ENCODE measurements at regions not wholly inside any gene's neighbourhood (a gene's known extent, or its start where the extent isn't known, plus 50 kb on each side); places are given as distances from the start of the nearest gene placed in this dataset.
"Not testable (repeated sequence)": the region's sequence is repeated elsewhere in the genome, so short reads cannot be mapped to it uniquely, and the experiment has no call there.

DNA sequence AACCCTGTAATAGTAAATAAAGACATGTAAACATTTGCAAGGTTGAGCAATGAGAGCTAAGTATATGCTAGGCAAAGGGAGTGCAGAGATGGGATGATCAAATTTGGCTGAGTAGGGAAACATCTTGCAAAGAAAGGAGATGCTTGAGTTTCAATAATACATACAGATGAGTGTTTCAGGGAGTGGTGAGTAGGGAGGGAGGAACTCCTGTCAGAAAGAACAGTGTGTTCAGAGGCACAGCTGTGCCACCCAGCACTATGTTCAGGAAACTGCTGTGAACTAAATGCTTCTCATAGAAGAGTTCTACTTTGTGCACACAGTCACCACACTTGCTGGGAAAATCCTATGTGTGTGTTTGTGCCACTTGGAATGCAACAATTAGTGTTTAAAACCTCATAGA, 1077.1 kb downstream of the UQCRFS1 start:
- Histone ChIP-seq H3K4me1 (no peaks in the 10 kb centered on the region), H3K4me3 (no peak overlapping the region), H3K9me3 (no peaks in the 10 kb centered on the region), H3K36me3 (no peaks in the 10 kb centered on the region), H3K27me3 (no peaks in the 10 kb centered on the region), H3K27ac (no peak overlapping the region)
- intact Hi-C loops (cut with DNase I), result no loop called here
- no peak for ATAC-seq
- TF ChIP-seq, protein P1, sequence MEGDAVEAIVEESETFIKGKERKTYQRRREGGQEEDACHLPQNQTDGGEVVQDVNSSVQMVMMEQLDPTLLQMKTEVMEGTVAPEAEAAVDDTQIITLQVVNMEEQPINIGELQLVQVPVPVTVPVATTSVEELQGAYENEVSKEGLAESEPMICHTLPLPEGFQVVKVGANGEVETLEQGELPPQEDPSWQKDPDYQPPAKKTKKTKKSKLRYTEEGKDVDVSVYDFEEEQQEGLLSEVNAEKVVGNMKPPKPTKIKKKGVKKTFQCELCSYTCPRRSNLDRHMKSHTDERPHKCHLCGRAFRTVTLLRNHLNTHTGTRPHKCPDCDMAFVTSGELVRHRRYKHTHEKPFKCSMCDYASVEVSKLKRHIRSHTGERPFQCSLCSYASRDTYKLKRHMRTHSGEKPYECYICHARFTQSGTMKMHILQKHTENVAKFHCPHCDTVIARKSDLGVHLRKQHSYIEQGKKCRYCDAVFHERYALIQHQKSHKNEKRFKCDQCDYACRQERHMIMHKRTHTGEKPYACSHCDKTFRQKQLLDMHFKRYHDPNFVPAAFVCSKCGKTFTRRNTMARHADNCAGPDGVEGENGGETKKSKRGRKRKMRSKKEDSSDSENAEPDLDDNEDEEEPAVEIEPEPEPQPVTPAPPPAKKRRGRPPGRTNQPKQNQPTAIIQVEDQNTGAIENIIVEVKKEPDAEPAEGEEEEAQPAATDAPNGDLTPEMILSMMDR (IDR thresholded peaks at IDR 0.05), result no peak
- no peak for DNase-seq

DNA sequence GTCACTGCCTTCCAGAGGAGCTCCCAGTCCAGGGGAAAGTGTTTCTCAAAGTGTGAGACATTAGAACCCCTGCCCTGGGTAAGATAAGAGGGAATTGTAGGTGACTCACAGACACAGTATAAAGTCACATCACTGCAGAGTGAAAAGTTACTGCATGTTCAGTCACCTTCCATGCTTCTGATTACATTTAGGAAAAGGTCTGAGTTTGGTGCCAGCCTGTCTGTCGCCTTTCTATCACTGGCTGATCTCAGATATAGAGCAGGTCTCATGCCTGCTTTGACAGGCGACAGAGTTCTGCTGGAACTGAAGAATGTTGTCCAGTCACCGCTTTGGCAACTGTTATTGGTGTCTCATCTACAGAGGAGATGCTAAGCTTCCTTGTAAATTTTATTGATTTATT, 1078.6 kb downstream of the UQCRFS1 start:
- no peaks in the 10 kb centered on the region for H3K9me3 ChIP-seq
- no peaks in the 10 kb centered on the region for H3K27me3 ChIP-seq
- TF ChIP-seq, protein P1 (IDR thresholded peaks at IDR 0.05), result no peak
- H3K36me3 ChIP-seq, result no peaks in the 10 kb centered on the region
- ATAC-seq (no peak), DNase-seq (no peak)
- H3K4me1 ChIP-seq, result no peaks in the 10 kb centered on the region
- H3K27ac ChIP-seq, result no peak overlapping the region
- H3K4me3 ChIP-seq, result no peak overlapping the region
- intact Hi-C loops (cut with DNase I), result no loop called here

DNA sequence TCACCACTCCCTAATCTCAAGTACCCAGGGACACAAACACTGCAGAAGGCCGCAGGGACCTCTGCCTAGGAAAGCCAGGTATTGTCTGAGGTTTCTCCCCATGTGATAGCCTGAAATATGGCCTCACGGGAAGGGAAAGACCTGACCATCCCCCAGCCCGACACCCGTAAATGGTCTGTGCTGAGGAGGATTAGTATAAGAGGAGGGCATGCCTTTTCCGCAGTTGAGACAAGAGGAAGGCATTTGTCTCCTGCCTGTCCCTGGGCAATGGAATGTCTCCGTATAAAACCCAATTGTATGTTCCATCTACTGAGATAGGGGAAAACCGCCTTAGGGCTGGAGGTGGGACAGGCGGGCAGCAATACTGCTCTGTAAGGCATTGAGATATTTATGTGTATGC, 1082.1 kb downstream of the UQCRFS1 start:
- ATAC-seq; H3K9me3 ChIP-seq; DNase-seq; H3K4me3 ChIP-seq; H3K36me3 ChIP-seq; intact Hi-C loops (cut with DNase I); H3K4me1 ChIP-seq; H3K27me3 ChIP-seq; H3K27ac ChIP-seq: not testable (repeated sequence)

DNA sequence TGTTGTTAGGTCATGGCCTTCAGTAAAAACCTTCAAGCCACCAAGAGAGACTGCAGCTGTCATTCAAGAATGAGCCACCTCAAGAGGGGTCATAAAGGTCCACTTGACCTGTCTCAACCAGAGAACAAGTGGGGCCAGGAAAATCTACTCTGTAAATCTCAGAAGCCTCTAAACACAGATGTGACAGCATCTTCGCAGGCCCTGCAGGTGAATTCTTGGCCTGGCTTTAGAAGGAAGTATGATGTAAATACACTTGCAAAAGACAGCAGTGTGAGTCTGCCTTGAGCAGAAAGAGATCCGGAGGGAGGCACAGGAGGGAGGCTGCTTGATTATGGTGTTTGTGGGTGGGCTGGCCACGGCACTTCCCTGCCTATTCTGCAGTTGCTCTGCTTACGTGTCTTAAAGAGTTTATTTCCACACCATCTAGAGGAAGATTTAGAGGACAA, 1082.9 kb downstream of the UQCRFS1 start:
- ATAC-seq (no peak), DNase-seq (no peak)
- H3K36me3 ChIP-seq, result no peaks in the 10 kb centered on the region
- TF ChIP-seq, protein P1 (IDR thresholded peaks at IDR 0.05), result no peak
- H3K9me3 ChIP-seq, result no peaks in the 10 kb centered on the region
- no peaks in the 10 kb centered on the region for H3K27me3 ChIP-seq
- no peak overlapping the region for H3K4me3 ChIP-seq
- H3K4me1 ChIP-seq, result no peaks in the 10 kb centered on the region
- intact Hi-C loops (cut with DNase I), result no loop called here
- H3K27ac ChIP-seq, result no peak overlapping the region

DNA sequence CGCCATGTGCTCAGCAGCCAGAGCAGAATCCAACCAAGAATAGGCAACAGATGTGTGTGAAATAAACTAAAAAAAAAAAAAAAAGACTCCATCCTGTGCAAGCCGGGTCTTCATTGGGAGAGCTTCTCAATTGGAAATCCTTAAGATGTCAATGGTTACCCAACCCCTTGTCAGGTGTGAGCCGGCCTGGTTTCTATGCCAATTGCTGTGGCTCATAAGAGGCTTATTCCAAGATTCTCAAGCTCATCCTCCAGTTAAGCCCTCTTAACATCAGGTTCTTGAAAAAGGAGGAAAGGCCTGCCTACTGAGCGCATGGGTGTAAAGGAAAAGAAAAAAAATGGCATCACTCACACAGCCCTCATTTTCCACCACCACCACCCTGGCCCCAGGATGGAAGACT, 1084.6 kb downstream of the UQCRFS1 start:
- ATAC-seq (no peak), DNase-seq (no peak)
- intact Hi-C loops (cut with DNase I), result no loop called here
- H3K4me3 ChIP-seq, result no peak overlapping the region
- H3K9me3 ChIP-seq, result no peaks in the 10 kb centered on the region
- TF ChIP-seq, protein P1 (IDR thresholded peaks at IDR 0.05), result no peak
- no peaks in the 10 kb centered on the region for H3K36me3 ChIP-seq
- H3K27ac ChIP-seq, result no peak overlapping the region
- H3K27me3 ChIP-seq, result no peaks in the 10 kb centered on the region
- no peaks in the 10 kb centered on the region for H3K4me1 ChIP-seq

DNA sequence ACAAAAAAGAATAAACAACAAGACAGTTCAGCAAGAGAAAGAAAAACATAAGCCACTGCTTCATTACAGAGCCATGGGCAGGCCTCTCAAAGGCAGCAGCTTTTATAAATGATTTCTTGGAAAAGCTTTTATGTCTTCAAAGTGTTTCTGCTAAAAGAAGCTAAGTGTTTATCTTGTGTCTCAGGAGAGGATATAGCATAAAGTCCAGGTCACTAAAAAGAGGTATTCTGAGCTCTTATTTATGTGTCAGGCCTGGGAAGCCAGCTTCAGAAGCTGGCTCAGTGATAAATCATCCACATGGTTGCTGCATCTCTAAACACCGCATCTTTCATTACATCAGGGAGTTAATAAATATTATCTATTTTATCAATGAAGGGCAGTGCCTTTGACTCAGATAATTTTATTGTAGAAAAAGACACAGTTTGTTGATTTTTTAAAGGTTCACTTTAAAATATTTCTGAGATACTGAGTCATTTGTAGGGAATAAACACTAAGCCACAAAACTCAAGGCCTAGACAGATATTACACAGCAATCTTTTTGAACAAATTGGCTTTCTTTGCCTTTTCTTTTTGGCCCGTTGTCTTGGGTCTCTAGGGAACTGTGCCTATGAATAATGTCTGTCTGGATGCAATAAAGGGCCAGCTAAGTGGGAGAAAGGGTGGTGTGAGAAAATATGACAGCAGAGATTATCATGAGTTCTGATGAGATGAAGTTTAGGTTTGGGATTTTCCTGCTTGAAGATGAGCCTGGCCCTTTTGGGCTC, 1086.6 kb downstream of the UQCRFS1 start:
- no peak for DNase-seq
- no peaks in the 10 kb centered on the region for H3K36me3 ChIP-seq
- ATAC-seq, result no peak
- H3K27ac ChIP-seq, result no peak overlapping the region
- TF ChIP-seq, protein P1 (IDR thresholded peaks at IDR 0.05), result no peak
- H3K4me3 ChIP-seq, result no peak overlapping the region
- H3K4me1 ChIP-seq, result no peaks in the 10 kb centered on the region
- H3K27me3 ChIP-seq, result no peaks in the 10 kb centered on the region
- H3K9me3 ChIP-seq, result no peaks in the 10 kb centered on the region
- intact Hi-C loops (cut with DNase I), result no loop called here

Measured in upper lobe of right lung (tissue), 1 donor.